ENCODE measurements at regions not wholly inside any gene's neighbourhood (a gene's known extent, or its start where the extent isn't known, plus 50 kb on each side); places are given as distances from the start of the nearest gene placed in this dataset.

DNA sequence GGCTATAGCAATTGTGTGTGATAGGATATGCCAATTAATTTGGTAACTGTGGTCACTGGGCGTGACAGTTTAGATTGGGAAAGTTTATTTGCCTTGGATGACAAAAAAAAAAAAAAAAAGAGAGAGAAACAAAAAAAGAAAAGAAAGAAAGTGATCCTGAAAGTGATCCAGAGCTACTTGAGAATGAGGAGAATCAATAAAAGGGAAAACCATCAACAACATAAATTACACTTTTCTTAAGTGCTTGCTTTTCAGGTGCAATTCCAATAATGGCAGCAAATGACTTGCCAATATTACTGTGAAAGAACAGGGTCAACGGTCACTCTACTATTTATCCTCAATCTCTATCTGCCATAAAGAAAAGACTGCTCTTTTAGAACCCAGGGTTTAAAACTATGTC is 191.8 kb upstream of the SEMA3C start:
- Histone ChIP-seq H3K27ac (ENCODE audit: extremely low read depth, low read depth, low read length) (no peak overlapping the region), H3K4me1 (ENCODE audit: control insufficient read depth, insufficient read depth, low read length) (peaks cover 12% of the 10 kb centered on the region), H3K36me3 (ENCODE audit: control insufficient read depth in 2 of 2, insufficient read depth in 1 of 2, low read length in 2 of 2) (no peaks in the 10 kb centered on the region), H3K9me3 (ENCODE audit: control insufficient read depth, insufficient read depth, low read depth, low read length) (no peaks in the 10 kb centered on the region), H3K4me3 (ENCODE audit: low read depth, low read length) (no peak overlapping the region)
- ChIA-PET POLR2A (interaction anchor here (0.6 kb wide), 1 partner anchor 289 kb away, joined by 4 read pairs; no protein-coding TSS in a partner anchor), CTCF (no interaction called here)
- no peak for TF ChIP-seq ZNF664 (tag by site-specific recombination; IDR thresholded peaks at IDR 0.05)
- no peak for TF ChIP-seq ZNF521 (tag by site-specific recombination; IDR thresholded peaks at IDR 0.05)
- no peak for TF ChIP-seq ZNF658 (tag by site-specific recombination; IDR thresholded peaks at IDR 0.05)
- TF ChIP-seq ZNF514 (tag by site-specific recombination; IDR thresholded peaks at IDR 0.05): no peak
- TF ChIP-seq ZNF529 (tag by site-specific recombination; IDR thresholded peaks at IDR 0.05; ENCODE audit: insufficient replicate concordance): no peak
- TF ChIP-seq ZNF555 (tag by site-specific recombination; conservative IDR thresholded peaks at IDR 0.05): no peak
- TF ChIP-seq PRDM1 (tag by site-specific recombination; IDR thresholded peaks at IDR 0.05): peak; percentile 82
- no peak for TF ChIP-seq ZNF837 (tag by site-specific recombination; IDR thresholded peaks at IDR 0.05)
- TF ChIP-seq GLIS2 (tag by site-specific recombination; IDR thresholded peaks at IDR 0.05): no peak
- TF ChIP-seq ZFP69B (tag by site-specific recombination; IDR thresholded peaks at IDR 0.05): no peak
- TF ChIP-seq FEZF1 (tag by site-specific recombination; IDR thresholded peaks at IDR 0.05): peak; percentile 39
- TF ChIP-seq ZSCAN23 (tag by site-specific recombination; IDR thresholded peaks at IDR 0.05): no peak
- TF ChIP-seq, protein P1, sequence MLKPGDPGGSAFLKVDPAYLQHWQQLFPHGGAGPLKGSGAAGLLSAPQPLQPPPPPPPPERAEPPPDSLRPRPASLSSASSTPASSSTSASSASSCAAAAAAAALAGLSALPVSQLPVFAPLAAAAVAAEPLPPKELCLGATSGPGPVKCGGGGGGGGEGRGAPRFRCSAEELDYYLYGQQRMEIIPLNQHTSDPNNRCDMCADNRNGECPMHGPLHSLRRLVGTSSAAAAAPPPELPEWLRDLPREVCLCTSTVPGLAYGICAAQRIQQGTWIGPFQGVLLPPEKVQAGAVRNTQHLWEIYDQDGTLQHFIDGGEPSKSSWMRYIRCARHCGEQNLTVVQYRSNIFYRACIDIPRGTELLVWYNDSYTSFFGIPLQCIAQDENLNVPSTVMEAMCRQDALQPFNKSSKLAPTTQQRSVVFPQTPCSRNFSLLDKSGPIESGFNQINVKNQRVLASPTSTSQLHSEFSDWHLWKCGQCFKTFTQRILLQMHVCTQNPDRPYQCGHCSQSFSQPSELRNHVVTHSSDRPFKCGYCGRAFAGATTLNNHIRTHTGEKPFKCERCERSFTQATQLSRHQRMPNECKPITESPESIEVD (tag by site-specific recombination; IDR thresholded peaks at IDR 0.05): 0 out of 2 replicates have a peak, but pooled peaks have one; percentile 13
- no peak for TF ChIP-seq ZNF561 (tag by site-specific recombination; IDR thresholded peaks at IDR 0.05; ENCODE audit: borderline replicate concordance)

DNA sequence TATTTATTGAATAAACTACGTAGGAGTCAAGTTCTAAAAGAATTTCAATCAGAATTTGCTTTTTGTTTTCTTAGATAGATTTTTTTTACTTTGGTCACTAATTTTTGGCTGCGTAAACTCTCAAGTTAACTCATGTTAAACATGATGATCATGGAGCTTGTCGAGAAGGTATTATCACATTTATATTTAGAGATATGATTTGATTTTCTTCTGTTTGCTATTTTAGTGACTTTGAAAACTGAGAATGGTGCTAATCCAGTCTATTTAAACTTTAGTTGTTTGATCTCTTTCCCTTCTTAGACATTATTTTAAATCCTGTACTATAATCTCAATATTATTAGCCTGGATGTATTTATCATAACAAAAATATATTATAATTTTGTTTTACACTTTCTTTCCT is 179.4 kb upstream of the SEMA3C start:
- CTCF ChIA-PET: interaction anchor here (0.7 kb wide), 1 partner anchor 30 kb away, joined by 3 read pairs; no protein-coding TSS in a partner anchor
- TF ChIP-seq ZNF426 (tag by site-specific recombination; IDR thresholded peaks at IDR 0.05) (no peak), HOXA7 (CRISPR knock-in tag; IDR thresholded peaks at IDR 0.05; ENCODE audit: borderline replicate concordance) (no peak), ZNF335 (tag by site-specific recombination; conservative IDR thresholded peaks at IDR 0.05) (no peak), ZNF670 (tag by site-specific recombination; IDR thresholded peaks at IDR 0.05; ENCODE audit: low read depth) (no peak), ZNF114 (tag by site-specific recombination; IDR thresholded peaks at IDR 0.05) (no peak), ZBTB48 (tag by site-specific recombination; IDR thresholded peaks at IDR 0.05) (no peak), ZNF514 (tag by site-specific recombination; IDR thresholded peaks at IDR 0.05) (no peak), ZNF292 (tag by site-specific recombination; IDR thresholded peaks at IDR 0.05; ENCODE audit: borderline replicate concordance, low read depth) (no peak), ZNF623 (tag by site-specific recombination; IDR thresholded peaks at IDR 0.05) (no peak)
- TF ChIP-seq, protein P2, sequence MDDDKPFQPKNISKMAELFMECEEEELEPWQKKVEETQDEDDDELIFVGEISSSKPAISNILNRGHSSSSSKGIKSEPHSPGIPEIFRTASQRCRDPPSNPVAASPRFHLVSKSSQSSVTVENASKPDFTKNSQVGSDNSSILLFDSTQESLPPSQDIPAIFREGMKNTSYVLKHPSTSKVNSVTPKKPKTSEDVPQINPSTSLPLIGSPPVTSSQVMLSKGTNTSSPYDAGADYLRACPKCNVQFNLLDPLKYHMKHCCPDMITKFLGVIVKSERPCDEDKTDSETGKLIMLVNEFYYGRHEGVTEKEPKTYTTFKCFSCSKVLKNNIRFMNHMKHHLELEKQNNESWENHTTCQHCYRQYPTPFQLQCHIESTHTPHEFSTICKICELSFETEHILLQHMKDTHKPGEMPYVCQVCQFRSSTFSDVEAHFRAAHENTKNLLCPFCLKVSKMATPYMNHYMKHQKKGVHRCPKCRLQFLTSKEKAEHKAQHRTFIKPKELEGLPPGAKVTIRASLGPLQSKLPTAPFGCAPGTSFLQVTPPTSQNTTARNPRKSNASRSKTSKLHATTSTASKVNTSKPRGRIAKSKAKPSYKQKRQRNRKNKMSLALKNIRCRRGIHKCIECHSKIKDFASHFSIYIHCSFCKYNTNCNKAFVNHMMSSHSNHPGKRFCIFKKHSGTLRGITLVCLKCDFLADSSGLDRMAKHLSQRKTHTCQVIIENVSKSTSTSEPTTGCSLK (tag by site-specific recombination; IDR thresholded peaks at IDR 0.05): no peak
- TF ChIP-seq, protein P3, sequence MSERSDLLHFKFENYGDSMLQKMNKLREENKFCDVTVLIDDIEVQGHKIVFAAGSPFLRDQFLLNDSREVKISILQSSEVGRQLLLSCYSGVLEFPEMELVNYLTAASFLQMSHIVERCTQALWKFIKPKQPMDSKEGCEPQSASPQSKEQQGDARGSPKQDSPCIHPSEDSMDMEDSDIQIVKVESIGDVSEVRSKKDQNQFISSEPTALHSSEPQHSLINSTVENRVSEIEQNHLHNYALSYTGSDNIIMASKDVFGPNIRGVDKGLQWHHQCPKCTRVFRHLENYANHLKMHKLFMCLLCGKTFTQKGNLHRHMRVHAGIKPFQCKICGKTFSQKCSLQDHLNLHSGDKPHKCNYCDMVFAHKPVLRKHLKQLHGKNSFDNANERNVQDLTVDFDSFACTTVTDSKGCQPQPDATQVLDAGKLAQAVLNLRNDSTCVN (tag by site-specific recombination; optimal IDR thresholded peaks at IDR 0.05): no peak
- TF ChIP-seq, protein P4, sequence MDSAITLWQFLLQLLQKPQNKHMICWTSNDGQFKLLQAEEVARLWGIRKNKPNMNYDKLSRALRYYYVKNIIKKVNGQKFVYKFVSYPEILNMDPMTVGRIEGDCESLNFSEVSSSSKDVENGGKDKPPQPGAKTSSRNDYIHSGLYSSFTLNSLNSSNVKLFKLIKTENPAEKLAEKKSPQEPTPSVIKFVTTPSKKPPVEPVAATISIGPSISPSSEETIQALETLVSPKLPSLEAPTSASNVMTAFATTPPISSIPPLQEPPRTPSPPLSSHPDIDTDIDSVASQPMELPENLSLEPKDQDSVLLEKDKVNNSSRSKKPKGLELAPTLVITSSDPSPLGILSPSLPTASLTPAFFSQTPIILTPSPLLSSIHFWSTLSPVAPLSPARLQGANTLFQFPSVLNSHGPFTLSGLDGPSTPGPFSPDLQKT (IDR thresholded peaks at IDR 0.05; ENCODE audit: borderline replicate concordance, low read depth, low read length): no peak
- TF ChIP-seq, protein P5, sequence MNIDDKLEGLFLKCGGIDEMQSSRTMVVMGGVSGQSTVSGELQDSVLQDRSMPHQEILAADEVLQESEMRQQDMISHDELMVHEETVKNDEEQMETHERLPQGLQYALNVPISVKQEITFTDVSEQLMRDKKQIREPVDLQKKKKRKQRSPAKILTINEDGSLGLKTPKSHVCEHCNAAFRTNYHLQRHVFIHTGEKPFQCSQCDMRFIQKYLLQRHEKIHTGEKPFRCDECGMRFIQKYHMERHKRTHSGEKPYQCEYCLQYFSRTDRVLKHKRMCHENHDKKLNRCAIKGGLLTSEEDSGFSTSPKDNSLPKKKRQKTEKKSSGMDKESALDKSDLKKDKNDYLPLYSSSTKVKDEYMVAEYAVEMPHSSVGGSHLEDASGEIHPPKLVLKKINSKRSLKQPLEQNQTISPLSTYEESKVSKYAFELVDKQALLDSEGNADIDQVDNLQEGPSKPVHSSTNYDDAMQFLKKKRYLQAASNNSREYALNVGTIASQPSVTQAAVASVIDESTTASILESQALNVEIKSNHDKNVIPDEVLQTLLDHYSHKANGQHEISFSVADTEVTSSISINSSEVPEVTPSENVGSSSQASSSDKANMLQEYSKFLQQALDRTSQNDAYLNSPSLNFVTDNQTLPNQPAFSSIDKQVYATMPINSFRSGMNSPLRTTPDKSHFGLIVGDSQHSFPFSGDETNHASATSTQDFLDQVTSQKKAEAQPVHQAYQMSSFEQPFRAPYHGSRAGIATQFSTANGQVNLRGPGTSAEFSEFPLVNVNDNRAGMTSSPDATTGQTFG (tag by site-specific recombination; IDR thresholded peaks at IDR 0.05; ENCODE audit: borderline replicate concordance): no peak
- TF ChIP-seq, protein P6, sequence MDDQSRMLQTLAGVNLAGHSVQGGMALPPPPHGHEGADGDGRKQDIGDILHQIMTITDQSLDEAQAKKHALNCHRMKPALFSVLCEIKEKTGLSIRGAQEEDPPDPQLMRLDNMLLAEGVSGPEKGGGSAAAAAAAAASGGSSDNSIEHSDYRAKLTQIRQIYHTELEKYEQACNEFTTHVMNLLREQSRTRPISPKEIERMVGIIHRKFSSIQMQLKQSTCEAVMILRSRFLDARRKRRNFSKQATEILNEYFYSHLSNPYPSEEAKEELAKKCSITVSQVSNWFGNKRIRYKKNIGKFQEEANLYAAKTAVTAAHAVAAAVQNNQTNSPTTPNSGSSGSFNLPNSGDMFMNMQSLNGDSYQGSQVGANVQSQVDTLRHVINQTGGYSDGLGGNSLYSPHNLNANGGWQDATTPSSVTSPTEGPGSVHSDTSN (CRISPR knock-in tag; IDR thresholded peaks at IDR 0.05): no peak

More for the DNA sequence above, 179.4 kb upstream of the SEMA3C start:
- Histone ChIP-seq H3K9me3 (ENCODE audit: control insufficient read depth, insufficient read depth, low read depth, low read length) (no peaks in the 10 kb centered on the region), H3K36me3 (ENCODE audit: control insufficient read depth in 2 of 2, insufficient read depth in 1 of 2, low read length in 2 of 2) (no peaks in the 10 kb centered on the region), H3K27ac (ENCODE audit: extremely low read depth, low read depth, low read length) (no peak overlapping the region), H3K4me1 (ENCODE audit: control insufficient read depth, insufficient read depth, low read length) (peaks cover 4% of the 10 kb centered on the region; the same call in 1 of the 2 replicates), H3K4me3 (ENCODE audit: low read depth, low read length) (no peak overlapping the region)
- POLR2A ChIA-PET: no interaction called here
